ENCODE measurements at regions not wholly inside any gene's neighbourhood (a gene's known extent, or its start where the extent isn't known, plus 50 kb on each side); places are given as distances from the start of the nearest gene placed in this dataset.

GRCh38 chrX:145694048-145694447 is 123.6 kb upstream of the SLITRK2 start:
- TF ChIP-seq CTCF (IDR thresholded peaks at IDR 0.05) (no peak), POLR2A (IDR thresholded peaks at IDR 0.05) (no peak)
